IPS-18c (cell line): ENCODE measurements at regions not wholly inside any gene's neighbourhood (a gene's known extent, or its start where the extent isn't known, plus 50 kb on each side); places are given as distances from the start of the nearest gene placed in this dataset.

ENCODE experiments used
- H3K4me3 ChIP-seq: 2 replicates; pipeline ENCODE4 v1.7.0; 2013; ENCODE audit warnings: low read depth, mild to moderate bottlenecking, low read length, moderate library complexity; ENCODE audit not compliant: insufficient read depth
- H3K9me3 ChIP-seq: one replicate; pipeline ENCODE4 v1.6.1; 2013; ENCODE audit warnings: mild to moderate bottlenecking, low read length, moderate library complexity; ENCODE audit not compliant: control insufficient read depth, insufficient read depth

DNA sequence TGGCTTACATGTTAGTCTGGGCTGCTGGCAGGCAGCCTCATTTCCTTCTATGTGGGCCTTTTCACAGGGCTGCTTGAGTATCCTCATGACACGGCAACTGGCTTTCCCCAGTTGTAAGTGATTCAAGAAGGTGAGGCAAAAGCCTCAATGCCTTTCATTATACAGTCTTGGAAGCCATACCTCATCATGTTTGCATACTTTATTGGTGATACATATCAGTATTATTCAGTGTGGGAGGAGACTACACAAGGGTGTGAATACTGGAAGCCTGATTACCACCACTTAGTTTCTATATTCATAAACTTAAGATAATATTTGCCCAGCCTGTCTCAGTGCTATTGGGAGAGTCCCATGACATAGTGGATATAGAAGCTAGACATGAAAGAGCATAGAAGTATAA lies 346.8 kb downstream of the SOX2 start:
- Histone ChIP-seq H3K4me3 (no peak overlapping the region), H3K9me3 (no peaks in the 10 kb centered on the region)

DNA sequence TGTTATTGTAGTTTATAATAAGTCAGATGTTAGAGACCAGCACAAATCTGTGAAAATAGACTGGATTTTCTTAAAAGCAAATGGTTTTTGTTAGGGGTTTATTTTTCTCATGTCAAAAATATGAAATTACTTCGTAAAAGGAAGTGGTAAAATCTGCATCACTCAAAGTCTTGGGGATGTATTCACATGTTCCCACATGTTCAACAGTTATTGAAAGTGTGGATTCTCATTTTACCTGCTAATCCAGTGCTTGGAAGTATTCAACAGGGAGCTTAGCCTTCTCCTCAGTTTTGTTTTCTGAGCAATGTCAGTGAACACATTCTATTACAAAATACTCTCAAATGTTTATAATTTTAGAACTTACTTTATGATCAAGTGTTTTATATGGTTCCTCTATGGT lies 352.0 kb downstream of the SOX2 start:
- Histone ChIP-seq H3K9me3 (no peaks in the 10 kb centered on the region), H3K4me3 (no peak overlapping the region)

DNA sequence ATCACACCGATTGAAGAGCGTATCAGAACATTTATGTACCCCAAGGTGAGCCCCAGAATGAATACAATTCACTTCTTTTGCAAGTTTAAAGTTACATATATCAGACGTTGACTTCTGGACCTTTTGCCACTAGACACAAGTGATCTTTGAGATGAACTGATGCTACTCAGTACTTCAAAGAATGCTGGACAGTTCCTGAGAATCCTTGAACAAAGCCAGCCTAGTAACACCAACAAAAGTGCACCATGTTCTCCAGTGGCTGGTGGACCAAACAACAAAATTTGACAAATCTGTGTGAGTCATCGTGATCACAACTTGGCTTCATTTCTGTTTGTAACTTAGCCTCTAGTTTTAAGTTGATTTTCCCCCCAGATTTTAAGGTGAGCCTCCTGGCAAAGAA lies 355.7 kb downstream of the SOX2 start:
- Histone ChIP-seq H3K4me3 (no peak overlapping the region), H3K9me3 (no peaks in the 10 kb centered on the region)

DNA sequence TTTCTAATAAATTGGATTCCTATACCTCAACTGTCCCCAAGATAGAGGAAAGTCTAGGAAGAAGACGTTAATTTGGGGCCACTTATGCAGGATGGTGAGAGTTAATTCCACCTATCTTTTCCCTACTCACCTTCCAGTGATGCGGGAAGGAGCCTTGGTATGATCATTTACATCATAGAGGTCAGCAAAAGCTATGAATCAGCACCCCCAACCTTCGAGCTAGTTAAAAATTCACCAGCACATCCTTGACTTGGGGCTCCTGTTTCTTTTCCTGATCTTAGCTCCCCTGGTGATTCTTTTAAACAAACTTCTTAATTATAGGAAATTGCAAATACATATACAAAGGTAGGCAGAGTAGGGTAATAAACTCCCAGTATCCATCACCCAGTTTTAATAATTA lies 366.6 kb downstream of the SOX2 start:
- no peak overlapping the region for H3K4me3 ChIP-seq

DNA sequence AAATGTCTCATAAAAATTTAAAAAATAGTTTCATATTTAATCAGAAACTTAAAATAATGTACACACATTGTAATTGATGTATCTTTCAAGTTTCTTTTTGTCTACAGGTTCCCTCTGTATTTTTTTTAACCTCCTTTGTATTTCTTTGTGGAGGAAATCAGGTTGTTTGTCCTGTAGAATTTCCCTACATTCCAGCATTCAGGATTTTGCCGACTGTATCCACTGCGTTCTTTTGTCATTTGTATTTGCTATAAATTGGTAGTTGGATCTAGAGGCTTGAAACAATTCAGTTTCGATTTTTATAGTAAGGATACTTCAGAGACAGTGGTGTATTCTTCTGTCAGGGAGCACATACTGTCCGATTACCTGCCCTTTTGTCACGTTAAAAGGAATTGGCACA lies 367.2 kb downstream of the SOX2 start:
- Histone ChIP-seq H3K9me3 (no peaks in the 10 kb centered on the region), H3K4me3 (no peak overlapping the region)

More for the DNA sequence above, 366.6 kb downstream of the SOX2 start:
- no peaks in the 10 kb centered on the region for H3K9me3 ChIP-seq

DNA sequence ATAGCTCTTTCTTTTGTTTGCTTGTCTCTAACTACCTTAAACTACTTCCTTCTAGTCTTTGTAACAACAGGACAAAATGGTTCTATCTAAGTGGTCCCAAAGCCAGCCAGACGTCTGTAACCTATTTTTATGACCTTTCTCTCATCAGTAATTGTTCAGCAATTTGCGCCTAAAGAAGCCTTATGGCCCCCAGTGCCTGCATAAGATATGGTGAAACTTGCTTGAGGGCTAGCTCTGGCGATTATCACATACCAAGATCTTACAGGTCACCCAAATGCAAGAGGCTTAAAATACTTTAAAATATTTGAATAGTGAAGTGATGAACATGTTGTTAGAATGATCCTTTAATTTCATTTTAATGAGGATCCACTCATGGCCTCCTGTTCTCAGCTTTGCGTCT lies 369.4 kb downstream of the SOX2 start:
- Histone ChIP-seq H3K4me3 (no peak overlapping the region), H3K9me3 (no peaks in the 10 kb centered on the region)

DNA sequence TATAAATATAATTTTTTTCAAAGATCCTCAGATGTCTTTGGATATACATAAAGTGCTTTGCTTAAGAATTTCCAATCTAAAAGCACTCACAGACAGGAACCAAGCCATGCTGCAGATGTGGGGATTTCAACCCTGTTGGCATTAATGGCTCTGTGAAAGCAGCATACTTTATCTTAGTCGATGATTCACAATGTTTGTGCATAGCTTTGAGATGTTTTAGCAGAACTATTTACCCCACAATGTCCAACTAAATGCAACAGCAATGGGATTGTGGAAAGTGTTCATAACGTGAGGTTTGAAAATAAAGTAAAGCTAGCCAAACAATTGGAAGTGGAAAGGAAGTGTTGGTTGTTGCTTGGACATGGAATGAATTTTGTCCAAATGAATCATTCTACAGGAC lies 371.4 kb downstream of the SOX2 start:
- Histone ChIP-seq H3K4me3 (no peak overlapping the region), H3K9me3 (no peaks in the 10 kb centered on the region)

DNA sequence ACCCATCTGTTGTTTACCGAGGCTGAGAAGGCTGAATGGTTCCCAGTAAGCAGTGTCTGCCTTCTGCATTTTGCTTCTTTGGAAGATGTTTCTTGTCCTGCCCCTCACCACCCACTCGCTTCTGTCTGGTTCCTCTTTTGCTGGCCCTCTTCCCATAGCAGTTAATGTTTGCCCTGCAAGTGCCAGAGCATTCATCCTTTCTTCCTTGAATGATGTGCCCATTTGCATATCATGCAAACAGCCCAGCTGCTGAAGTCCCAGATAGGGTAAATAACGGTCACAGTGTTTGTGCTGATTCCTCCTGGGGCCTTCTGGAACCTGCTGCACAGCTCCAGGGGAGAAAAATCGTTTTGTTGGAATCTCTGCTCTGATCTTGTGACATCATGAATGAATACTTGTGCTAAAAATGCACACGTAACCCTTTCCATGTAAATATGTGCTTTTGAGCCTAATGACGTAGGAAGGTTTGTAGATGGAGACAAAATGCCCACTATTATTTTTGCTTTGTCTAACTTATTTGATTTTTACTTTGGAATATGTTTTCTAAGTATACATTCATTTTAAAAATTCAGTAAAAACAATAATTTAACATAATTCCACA lies 381.0 kb downstream of the SOX2 start:
- no peaks in the 10 kb centered on the region for H3K9me3 ChIP-seq
- H3K4me3 ChIP-seq = no peak overlapping the region

DNA sequence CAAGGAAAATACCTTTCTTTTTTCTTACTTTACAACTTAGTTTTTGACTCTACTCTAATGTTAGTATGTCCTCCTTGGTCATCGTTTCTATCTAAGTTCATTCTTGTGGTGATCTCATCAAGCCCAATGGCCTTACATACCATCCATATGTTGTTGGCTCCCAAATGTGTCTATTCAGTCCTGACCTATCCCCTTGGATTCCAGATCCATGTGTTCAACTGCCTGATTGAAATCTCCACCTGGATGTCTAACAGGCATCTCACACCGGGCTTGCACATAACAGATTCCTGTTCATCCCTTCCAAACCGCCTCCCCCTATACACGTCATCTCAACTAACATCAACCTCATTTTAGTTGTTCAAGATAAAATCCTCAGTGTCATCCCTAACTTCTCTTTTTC lies 382.6 kb downstream of the SOX2 start:
- no peaks in the 10 kb centered on the region for H3K9me3 ChIP-seq
- no peak overlapping the region for H3K4me3 ChIP-seq

DNA sequence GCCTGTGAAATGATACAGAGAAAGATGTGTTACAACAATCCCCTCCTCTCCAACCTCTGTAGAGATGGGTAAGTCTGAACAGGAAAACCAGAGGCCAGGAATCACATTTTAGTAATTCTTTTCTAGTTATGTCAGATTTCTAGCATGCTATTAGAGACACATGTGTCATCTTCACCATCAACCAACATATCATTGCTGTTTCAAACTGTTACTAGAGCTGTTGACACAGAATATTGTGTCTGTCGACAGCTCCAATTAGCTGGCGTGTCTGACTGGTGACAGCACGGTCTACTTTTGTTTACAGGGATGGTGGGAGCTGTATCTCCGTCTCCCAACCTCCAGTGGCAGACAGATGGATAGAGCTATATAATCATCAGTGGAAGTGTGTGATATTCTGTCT lies 393.2 kb downstream of the SOX2 start:
- Histone ChIP-seq H3K9me3 (no peaks in the 10 kb centered on the region), H3K4me3 (no peak overlapping the region)

DNA sequence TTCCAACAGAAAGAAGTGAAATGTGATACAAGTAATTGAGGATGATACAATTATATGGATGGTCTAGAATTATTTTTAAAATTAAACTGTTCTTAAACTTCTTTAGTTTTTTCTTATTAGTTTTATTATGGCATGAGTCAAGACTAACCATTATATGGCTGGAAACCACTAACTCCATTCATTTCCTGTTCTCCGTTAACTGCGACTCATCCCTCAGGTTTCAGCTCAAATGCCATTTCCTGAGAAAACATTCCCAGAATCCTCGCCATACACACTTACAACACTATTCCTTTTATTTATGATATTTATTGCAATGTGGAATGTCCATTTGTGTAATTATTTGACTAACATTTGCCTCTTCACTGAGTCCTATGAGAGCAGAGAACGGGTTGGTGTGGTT lies 394.1 kb downstream of the SOX2 start:
- no peak overlapping the region for H3K4me3 ChIP-seq
- no peaks in the 10 kb centered on the region for H3K9me3 ChIP-seq

DNA sequence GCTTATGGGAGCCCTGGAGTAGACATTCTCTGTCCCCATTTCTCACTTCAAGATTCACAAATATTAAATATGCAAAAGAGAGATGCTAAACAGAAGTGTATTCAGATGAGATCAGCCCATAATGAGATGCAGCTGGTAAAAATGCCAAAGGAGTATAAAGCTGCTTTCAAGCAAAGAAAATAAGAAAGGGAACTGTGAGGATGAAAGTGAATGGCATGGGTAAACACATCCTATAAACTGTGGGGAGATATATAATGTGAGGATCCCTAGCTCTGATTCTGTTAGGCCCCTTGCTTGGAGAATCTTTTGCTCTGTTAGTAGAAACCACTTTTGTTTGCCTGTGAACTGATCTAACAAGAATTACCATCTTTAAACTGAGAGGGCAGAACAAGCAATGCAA lies 396.6 kb downstream of the SOX2 start:
- Histone ChIP-seq H3K4me3 (no peak overlapping the region), H3K9me3 (no peaks in the 10 kb centered on the region)

DNA sequence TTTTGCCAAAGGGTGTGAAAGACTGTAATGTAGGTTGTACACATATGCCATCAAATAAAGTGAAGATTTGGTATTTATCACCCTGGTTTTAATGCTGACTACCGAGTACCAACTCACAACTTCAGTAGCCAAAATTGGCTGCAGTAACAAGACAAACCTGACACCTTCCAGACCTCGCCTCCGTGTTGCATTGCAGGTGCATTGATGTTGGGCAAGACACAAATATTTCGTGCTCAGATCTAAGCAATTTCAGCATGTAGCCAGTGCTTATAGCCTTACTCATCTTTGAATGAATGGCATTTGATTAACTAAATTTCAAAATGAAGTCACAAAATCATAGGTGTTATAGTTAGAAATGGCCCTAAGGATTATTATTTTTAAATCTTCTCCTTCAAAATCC lies 400.2 kb downstream of the SOX2 start:
- H3K9me3 ChIP-seq = no peaks in the 10 kb centered on the region
- no peak overlapping the region for H3K4me3 ChIP-seq

DNA sequence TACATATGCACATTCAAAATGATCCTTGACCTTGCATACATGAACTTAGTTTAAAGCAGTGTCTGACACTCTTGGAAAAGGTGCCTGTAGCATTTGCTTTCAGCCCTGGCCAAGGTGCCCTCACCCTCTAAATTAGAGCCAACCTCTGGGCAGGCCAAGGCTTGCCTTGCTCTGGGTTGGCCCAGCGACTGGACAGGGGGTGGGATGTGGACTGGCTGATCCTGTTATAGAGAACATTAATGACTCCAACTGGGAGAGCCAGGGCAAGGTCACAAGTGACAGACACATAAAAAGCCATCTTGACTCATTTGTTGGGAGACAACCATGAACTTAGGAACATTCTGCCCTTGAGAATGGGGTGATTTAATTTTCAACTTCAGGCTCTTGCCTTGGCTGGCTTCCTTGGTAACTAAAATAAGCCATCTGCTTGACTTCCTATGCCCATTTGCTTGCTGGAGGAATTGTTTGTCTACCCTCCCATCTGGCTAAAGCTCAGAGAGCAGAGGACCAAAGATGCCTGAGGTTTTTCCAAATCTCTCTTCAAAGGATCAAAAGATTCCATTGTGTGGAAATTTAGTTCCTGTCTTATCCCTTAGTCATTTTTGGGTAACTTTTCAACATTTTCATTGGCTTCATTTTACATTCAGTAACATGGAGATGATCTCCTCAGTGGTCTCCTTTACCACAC lies 403.7 kb downstream of the SOX2 start:
- H3K9me3 ChIP-seq = no peaks in the 10 kb centered on the region

DNA sequence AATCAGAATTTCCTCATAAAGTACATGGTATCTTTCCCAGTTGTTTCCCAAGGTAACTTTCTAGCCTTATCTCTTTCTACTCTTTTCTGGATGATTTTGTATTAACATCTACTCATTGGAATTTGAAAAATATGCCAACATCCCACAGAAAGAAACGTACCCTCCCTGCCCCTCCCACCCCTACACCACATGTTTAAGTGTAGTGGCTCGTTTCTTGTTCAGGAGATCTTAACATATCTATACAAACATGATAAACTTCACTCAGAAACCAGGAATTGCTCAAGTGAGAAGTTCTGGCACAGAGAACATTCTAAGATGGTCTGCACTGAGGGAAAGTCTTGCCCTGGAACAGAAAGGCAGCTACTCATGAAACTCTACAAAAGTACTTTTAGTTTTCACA lies 404.7 kb downstream of the SOX2 start:
- H3K9me3 ChIP-seq = no peaks in the 10 kb centered on the region
- no peak overlapping the region for H3K4me3 ChIP-seq

More for the DNA sequence above, 403.7 kb downstream of the SOX2 start:
- H3K4me3 ChIP-seq = no peak overlapping the region

DNA sequence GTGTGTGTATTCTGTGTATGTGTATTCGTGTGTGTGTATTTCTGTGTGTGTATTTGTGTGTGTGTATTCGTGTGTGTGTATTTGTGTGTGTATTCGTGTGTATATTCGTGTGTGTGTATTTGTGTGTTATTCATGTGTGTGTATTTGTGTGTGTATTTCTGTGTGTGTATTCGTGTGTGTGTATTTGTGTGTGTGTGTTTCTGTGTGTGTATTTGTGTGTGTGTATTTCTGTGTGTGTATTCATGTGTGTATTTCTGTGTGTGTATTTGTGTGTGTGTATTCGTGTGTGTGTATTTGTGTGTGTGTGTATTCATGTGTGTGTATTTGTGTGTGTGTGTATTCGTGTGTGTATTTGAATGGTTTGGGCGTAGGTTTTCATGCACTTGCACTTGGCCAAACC lies 405.4 kb downstream of the SOX2 start:
- H3K4me3 ChIP-seq = no peak overlapping the region
- H3K9me3 ChIP-seq = no peaks in the 10 kb centered on the region

DNA sequence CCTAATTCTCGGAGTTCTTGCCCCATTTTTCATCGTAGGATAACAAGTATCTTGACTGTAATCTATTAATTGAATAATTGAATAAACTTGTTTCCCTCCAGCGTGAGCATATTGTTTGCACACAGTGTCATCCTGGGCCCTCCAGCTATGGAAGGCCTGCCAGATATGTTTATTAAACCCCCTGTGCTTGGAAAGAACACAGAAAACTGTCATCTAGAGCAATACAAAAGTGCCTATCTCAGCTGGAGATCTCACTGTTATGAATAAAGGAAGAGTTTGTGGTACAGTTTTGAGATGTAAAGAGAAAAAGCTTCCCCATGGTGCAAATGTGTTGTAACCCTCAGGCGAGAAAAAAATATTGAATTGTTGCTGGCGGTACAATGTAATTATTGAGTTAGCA lies 405.9 kb downstream of the SOX2 start:
- Histone ChIP-seq H3K4me3 (no peak overlapping the region), H3K9me3 (no peaks in the 10 kb centered on the region)

DNA sequence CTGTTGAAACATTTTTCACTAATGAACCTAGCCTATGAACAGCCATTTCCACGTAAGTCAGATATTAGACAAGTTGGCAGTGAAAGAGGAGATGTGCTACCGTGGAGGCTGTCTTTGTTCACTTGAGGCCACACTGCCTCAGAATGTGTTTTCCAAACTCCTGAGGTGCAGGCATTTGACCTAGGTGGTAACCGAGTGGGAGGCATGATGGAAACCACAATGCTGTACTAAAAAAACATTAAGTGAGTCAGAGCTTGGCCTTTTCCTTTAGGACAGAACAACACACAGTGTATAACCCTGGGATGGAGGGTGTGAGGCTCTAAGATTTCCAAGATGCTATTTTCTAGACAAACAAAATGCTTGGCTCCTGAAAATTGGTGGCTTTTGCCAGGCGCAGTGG lies 406.3 kb downstream of the SOX2 start:
- no peak overlapping the region for H3K4me3 ChIP-seq
- H3K9me3 ChIP-seq = no peaks in the 10 kb centered on the region

DNA sequence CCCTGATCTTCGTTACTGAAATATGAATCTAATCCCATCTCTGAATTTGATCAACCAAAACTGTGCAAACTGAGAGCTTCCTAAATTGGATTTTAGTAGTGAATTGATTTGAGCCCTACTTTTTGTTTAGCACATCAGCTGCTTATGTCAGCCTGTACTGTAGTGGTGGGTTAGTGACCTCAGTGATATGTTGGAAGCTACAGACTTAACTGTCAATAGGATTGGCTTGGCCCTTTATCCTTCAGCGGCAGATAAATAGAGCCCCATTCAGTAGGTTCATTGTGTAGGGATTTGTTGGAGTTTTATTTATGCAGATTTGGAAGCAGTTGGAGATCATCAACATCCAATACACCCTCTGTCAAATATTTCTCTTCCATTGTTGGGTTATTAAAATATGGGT lies 409.7 kb downstream of the SOX2 start:
- Histone ChIP-seq H3K9me3 (no peaks in the 10 kb centered on the region), H3K4me3 (no peak overlapping the region)
